Fibroblast of skin of abdomen (primary cell): ENCODE measurements at regions not wholly inside any gene's neighbourhood (a gene's known extent, or its start where the extent isn't known, plus 50 kb on each side); places are given as distances from the start of the nearest gene placed in this dataset.
A peak's percentile ranks its signal among the peaks of the same experiment; 100 is the strongest.

Experiments used
- DNase-seq: peaks from one replicate; pipeline ENCODE4 v3.0.0-alpha.2; 2013

GRCh38 chr5:123803359-123803758 lies 291.4 kb downstream of the CSNK1G3 start:
- no peak for DNase-seq

- DNase-seq, result no peak
These were observed 290.4 kb downstream of the CSNK1G3 start for GRCh38 chr5:123802298-123802951.

GRCh38 chr5:123800640-123801039 lies 288.7 kb downstream of the CSNK1G3 start:
- DNase-seq, result no peak

GRCh38 chr5:123795688-123796087 lies 283.7 kb downstream of the CSNK1G3 start:
- no peak for DNase-seq

GRCh38 chr5:123790226-123790625 lies 278.2 kb downstream of the CSNK1G3 start:
- DNase-seq, result no peak

- no peak for DNase-seq
These were observed 275.7 kb downstream of the CSNK1G3 start for GRCh38 chr5:123787635-123788034.

- DNase-seq, result no peak
These were observed 275.2 kb downstream of the CSNK1G3 start for GRCh38 chr5:123787136-123787535.

GRCh38 chr5:123786411-123786810 lies 274.4 kb downstream of the CSNK1G3 start:
- no peak for DNase-seq

GRCh38 chr5:123785162-123786071 lies 273.4 kb downstream of the CSNK1G3 start:
- DNase-seq, result peak; percentile 93

GRCh38 chr5:123783421-123783820 lies 271.4 kb downstream of the CSNK1G3 start:
- DNase-seq, result peak; percentile 16

- no peak for DNase-seq
These were observed 266.7 kb downstream of the CSNK1G3 start for GRCh38 chr5:123778641-123779040.

GRCh38 chr5:123776761-123777160 lies 264.8 kb downstream of the CSNK1G3 start:
- peak; percentile 86 for DNase-seq

GRCh38 chr5:123771715-123772114 lies 259.7 kb downstream of the CSNK1G3 start:
- DNase-seq, result no peak

GRCh38 chr5:123763201-123763600 lies 251.2 kb downstream of the CSNK1G3 start:
- no peak for DNase-seq

GRCh38 chr5:123756816-123757215 lies 244.8 kb downstream of the CSNK1G3 start:
- no peak for DNase-seq

- DNase-seq, result peak; percentile 16
These were observed 244.3 kb downstream of the CSNK1G3 start for GRCh38 chr5:123756318-123756665.

- DNase-seq, result peak; percentile 93
These were observed 243.8 kb downstream of the CSNK1G3 start for GRCh38 chr5:123755653-123756317.

GRCh38 chr5:123754908-123755307 lies 242.9 kb downstream of the CSNK1G3 start:
- DNase-seq, result peak; percentile 39

GRCh38 chr5:123753937-123754891 lies 242.2 kb downstream of the CSNK1G3 start:
- DNase-seq, result peak; percentile 52

GRCh38 chr5:123753180-123753936 lies 241.4 kb downstream of the CSNK1G3 start:
- no peak for DNase-seq

- DNase-seq, result peak; percentile 85
These were observed 240.7 kb downstream of the CSNK1G3 start for GRCh38 chr5:123752552-123753179.
